Tibial nerve (tissue), 4 donors: ENCODE measurements at regions not wholly inside any gene's neighbourhood (a gene's known extent, or its start where the extent isn't known, plus 50 kb on each side); places are given as distances from the start of the nearest gene placed in this dataset.

Experiments
- DNase-seq, 2 donors: peaks; one replicate each; pipeline ENCODE4 v3.0.0-alpha.2; 2019; ENCODE audit warnings: low spot score in 2 of 2
- H3K27ac ChIP-seq, 4 donors: fragments of 200-600 bp; sonication (generic) in 3 of 4; one replicate each; pipeline ENCODE4 v1.5.1; 2017 to 2019; ENCODE audit warnings: mild to moderate bottlenecking in 1 of 4
- H3K27me3 ChIP-seq, 2 donors: fragments of 200-600 bp; sonication (generic) in 1 of 2; one replicate each; pipeline versions ENCODE4 v1.5.1 to v1.6.0; 2017 to 2019
- H3K36me3 ChIP-seq, 3 donors: fragments of 200-600 bp; sonication (generic); one replicate each; pipeline ENCODE4 v1.5.1; 2018 to 2019
- H3K4me1 ChIP-seq, 4 donors: fragments of 200-600 bp; sonication (generic) in 3 of 4; one replicate each; pipeline ENCODE4 v1.5.1; 2017 to 2019
- H3K4me3 ChIP-seq, 4 donors: fragments of 200-600 bp; sonication (generic) in 3 of 4; one replicate each; pipeline ENCODE4 v1.5.1; 2017 to 2019; ENCODE audit warnings: mild to moderate bottlenecking in 1 of 4, moderate library complexity in 1 of 4
- H3K9me3 ChIP-seq, 4 donors: fragments of 200-600 bp; sonication (generic) in 3 of 4; one replicate each; pipeline ENCODE4 v1.5.1; 2017 to 2019
- EP300 ChIP-seq, 2 donors: sonication (generic); formaldehyde crosslinking; IDR thresholded peaks; one replicate each; pipeline ENCODE4 v1.6.1; 2017; ENCODE audit warnings: antibody characterized with exemption in 2 of 2, mild to moderate bottlenecking in 1 of 2
- POLR2A ChIP-seq, 2 donors: fragments of 450-650 bp; IDR thresholded peaks; one replicate each; pipeline ENCODE4 v1.6.1; 2017; ENCODE audit warnings: antibody characterized with exemption in 2 of 2, mild to moderate bottlenecking in 2 of 2, moderate library complexity in 2 of 2
- WGBS, 2 donors: methylation state at CpG; one replicate each; pipeline ENCODE4 v1.1.5; 2018; 5-methylcytosine and 5-hydroxymethylcytosine counted together
- TF ChIP-seq, protein P1 (sequence below), 5 experiments: fragments of 200-600 bp in 3 of 5; fragments of 450-650 bp in 2 of 5; sonication (generic) in 3 of 5; IDR thresholded peaks; one replicate each; pipeline ENCODE4 v1.5.1; 2016 to 2019; ENCODE audit warnings: antibody characterized with exemption in 5 of 5, mild to moderate bottlenecking in 3 of 5, moderate library complexity in 2 of 5

DNA sequence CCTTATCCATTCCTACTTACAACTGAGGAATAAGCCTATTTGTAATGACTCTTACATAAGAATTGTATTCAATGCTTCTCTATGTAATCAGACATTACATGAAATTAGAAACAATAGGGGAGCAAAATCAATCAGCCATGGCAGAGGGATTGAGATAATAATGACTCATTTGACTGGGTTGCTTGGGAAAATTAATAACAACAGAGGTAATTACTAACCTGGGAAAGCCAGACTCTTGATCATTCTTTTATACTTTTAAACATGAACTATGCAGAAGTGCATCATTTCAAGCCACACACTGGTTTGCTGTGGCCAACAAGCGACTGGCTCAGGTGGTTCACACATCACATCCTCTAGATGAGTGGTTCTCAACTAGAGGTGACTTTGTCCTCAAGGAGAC, 126.3 kb upstream of the CRBN start:
- Histone ChIP-seq H3K27ac (no peak overlapping the region), H3K9me3 (no peaks in the 10 kb centered on the region), H3K4me3 (no peak overlapping the region), H3K27me3 (no peaks in the 10 kb centered on the region), H3K36me3 (no peaks in the 10 kb centered on the region), H3K4me1 (no peaks in the 10 kb centered on the region)
- DNase-seq = no peak
- TF ChIP-seq POLR2A (IDR thresholded peaks at IDR 0.05) (no peak), EP300 (IDR thresholded peaks at IDR 0.05) (no peak)
- TF ChIP-seq, protein P1, sequence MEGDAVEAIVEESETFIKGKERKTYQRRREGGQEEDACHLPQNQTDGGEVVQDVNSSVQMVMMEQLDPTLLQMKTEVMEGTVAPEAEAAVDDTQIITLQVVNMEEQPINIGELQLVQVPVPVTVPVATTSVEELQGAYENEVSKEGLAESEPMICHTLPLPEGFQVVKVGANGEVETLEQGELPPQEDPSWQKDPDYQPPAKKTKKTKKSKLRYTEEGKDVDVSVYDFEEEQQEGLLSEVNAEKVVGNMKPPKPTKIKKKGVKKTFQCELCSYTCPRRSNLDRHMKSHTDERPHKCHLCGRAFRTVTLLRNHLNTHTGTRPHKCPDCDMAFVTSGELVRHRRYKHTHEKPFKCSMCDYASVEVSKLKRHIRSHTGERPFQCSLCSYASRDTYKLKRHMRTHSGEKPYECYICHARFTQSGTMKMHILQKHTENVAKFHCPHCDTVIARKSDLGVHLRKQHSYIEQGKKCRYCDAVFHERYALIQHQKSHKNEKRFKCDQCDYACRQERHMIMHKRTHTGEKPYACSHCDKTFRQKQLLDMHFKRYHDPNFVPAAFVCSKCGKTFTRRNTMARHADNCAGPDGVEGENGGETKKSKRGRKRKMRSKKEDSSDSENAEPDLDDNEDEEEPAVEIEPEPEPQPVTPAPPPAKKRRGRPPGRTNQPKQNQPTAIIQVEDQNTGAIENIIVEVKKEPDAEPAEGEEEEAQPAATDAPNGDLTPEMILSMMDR (IDR thresholded peaks at IDR 0.05) = no peak
- 90 to 95% methylated on average over 1 of the region's 1 CpG for WGBS, 2 donors

DNA sequence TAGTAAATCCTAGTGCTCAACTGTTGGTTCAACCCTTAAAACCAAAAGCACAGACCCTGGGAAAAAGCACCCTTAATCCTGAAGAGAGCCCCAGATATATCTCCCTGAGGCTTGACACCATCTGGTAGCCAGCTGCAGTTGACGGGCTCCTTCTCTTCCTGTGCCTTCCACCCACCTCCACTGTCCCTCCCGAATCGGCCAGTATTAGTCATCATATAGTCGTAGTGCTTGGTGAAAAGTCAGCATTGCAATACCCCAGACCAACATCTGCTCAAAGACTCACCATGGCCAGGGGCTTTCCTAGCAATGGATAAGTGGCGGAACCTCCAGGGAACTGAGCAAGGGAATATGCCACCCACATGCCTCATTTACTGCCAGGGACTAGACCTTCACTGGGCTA, 125.6 kb upstream of the CRBN start:
- Histone ChIP-seq H3K4me1 (no peaks in the 10 kb centered on the region), H3K4me3 (no peak overlapping the region), H3K27me3 (no peaks in the 10 kb centered on the region), H3K27ac (no peak overlapping the region), H3K9me3 (no peaks in the 10 kb centered on the region), H3K36me3 (no peaks in the 10 kb centered on the region)
- TF ChIP-seq POLR2A (IDR thresholded peaks at IDR 0.05) = no peak
- no peak for TF ChIP-seq EP300 (IDR thresholded peaks at IDR 0.05)
- TF ChIP-seq, protein P1 (IDR thresholded peaks at IDR 0.05) = no peak
- 62 to 68% methylated on average over 5 of the region's 5 CpGs for WGBS, 2 donors
- DNase-seq = no peak

DNA sequence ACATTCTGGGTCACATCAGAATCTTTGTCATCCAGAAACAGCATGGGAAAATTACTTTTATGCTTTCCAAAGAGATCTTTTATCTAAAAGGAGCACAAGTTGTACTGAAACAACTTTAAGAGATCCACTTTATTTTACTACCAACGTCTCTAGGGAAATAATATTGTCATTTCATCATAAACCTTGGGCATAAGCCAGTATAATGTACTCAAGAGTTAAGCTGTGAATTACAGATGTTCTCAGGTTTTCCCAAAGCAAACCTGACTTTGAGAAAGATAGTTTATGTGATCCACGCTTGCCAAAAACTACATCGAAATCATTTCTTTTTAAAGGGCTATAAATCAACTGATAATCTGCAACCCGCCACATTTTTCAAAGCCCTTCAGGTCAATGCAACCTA, 124.1 kb upstream of the CRBN start:
- Histone ChIP-seq H3K9me3 (no peaks in the 10 kb centered on the region), H3K4me1 (no peaks in the 10 kb centered on the region), H3K27me3 (no peaks in the 10 kb centered on the region), H3K36me3 (no peaks in the 10 kb centered on the region), H3K27ac (no peak overlapping the region), H3K4me3 (no peak overlapping the region)
- TF ChIP-seq EP300 (IDR thresholded peaks at IDR 0.05) (no peak), POLR2A (IDR thresholded peaks at IDR 0.05) (no peak)
- TF ChIP-seq, protein P1 (IDR thresholded peaks at IDR 0.05) = no peak
- no peak for DNase-seq
- 45 to 49% methylated on average over 4 of the region's 4 CpGs for WGBS, 2 donors

DNA sequence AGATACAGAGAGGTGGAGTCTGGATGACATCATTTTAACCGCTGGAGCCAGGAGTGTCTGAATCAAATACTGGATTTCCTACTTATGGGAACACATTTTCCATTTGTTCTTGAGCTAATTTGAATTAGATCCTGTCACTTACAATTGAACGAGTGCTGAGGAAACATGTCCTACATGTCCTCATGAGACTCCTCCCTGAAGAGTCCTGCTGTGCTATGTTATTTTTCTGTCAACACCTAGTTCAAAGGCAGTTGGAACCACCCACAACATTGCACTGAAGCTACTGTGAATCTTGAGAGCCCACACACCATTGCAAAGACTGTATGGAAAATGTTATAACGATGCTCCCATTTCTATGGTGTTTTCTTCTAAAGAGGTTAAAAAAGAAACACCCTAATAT, 123.5 kb upstream of the CRBN start:
- no peak for TF ChIP-seq EP300 (IDR thresholded peaks at IDR 0.05)
- TF ChIP-seq, protein P1 (IDR thresholded peaks at IDR 0.05) = no peak
- no peak for TF ChIP-seq POLR2A (IDR thresholded peaks at IDR 0.05)
- no peak for DNase-seq
- WGBS, 2 donors = 53 to 61% methylated on average over 3 of the region's 3 CpGs

DNA sequence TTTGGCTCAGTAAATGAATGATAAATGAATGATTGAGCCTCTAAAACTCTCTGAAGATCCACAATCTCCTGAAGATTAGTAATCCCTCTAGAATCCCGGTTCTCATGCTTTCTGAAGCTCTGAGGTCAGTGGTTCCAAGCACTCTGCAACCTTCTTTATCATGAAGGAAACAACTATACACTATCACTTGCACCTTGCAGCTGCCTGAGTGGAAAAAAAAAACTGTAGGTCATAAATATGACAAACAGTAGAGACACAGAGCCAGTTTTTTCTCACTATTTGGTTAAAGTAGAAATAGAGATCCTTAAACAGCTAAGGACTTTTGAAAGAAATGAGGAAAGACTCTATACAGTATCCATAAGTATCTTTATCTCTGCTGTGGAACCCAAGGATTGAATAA, 122.0 kb upstream of the CRBN start:
- Histone ChIP-seq H3K4me1 (no peaks in the 10 kb centered on the region), H3K27me3 (no peaks in the 10 kb centered on the region), H3K36me3 (no peaks in the 10 kb centered on the region), H3K9me3 (no peaks in the 10 kb centered on the region), H3K27ac (no peak overlapping the region), H3K4me3 (no peak overlapping the region)
- WGBS, 2 donors = 73 to 78% methylated on average over 1 of the region's 1 CpG
- no peak for TF ChIP-seq EP300 (IDR thresholded peaks at IDR 0.05)
- TF ChIP-seq, protein P1 (IDR thresholded peaks at IDR 0.05) = no peak
- no peak for TF ChIP-seq POLR2A (IDR thresholded peaks at IDR 0.05)
- DNase-seq = no peak

More for the DNA sequence above, 123.5 kb upstream of the CRBN start:
- Histone ChIP-seq H3K4me3 (no peak overlapping the region), H3K9me3 (no peaks in the 10 kb centered on the region), H3K36me3 (no peaks in the 10 kb centered on the region), H3K27ac (no peak overlapping the region), H3K4me1 (no peaks in the 10 kb centered on the region), H3K27me3 (no peaks in the 10 kb centered on the region)
